ENCODE measurements at regions not wholly inside any gene's neighbourhood (a gene's known extent, or its start where the extent isn't known, plus 50 kb on each side); places are given as distances from the start of the nearest gene placed in this dataset.

- no peak for DNase-seq (ENCODE audit: low read depth in 2 of 2)
Observed at GRCh38 chr10:123454987-123455386, 211.2 kb upstream of the GPR26 start.

DNA sequence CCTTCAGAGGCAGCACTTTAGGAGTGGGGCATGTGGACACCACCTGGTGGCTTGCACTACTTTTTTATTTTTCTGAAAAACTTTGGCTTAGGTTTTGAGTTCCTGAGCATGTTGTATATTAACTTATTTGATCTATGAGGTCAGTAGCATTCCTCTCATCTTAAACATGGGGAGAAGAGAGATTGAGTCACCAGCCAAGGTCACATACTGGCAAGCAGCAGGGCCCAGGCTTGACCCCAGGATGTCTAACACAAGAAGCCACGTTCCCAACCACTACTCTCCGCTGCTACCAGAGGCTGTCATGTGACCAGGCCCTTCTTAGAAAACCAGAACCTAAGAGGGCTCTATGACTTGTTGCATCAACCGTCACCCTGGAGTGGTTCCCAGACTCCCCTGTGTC, 210.3 kb upstream of the GPR26 start:
- no peak for DNase-seq (ENCODE audit: low read depth in 2 of 2)

- no peak for DNase-seq (ENCODE audit: low read depth in 2 of 2)
Observed at GRCh38 chr10:123458933-123459332, 207.2 kb upstream of the GPR26 start.

DNA sequence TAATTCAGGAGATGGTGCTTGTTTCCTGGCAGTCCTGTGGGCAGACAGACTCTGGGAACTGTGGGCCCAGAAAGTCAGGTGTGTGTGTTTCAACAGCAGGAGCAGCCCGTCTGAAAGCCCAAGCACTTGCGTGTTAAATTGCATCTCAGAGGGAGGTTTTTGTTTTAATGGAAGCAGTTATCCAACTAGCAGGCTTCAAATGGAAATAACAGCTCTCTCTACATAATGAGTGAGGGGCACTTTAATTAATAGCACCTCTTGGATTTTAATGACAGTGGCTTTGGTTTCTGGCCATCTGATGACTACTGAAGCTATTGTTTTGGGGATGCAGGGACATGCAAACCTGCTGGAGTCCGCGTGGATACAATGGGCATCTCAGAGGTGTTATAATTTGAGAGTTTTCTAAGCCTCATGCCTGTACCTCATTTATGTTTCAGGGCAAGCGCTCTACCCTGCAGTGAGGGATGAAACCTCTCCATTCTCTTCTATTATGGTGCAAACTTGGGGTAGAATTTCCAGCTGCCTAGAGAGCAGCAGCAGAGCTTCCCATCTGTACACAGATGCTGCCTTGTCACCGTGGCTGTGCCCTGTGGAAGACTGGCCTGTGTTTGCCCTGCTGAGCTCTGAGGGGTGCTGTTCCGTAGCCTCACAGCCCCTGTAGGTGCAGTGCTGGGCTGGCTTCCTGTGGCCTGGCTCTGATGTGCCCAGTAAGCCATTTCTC, 206.6 kb upstream of the GPR26 start:
- no peak for DNase-seq (ENCODE audit: low read depth in 2 of 2)

GRCh38 chr10:123462246-123462645, 203.9 kb upstream of the GPR26 start:
- no peak for DNase-seq (ENCODE audit: low read depth in 2 of 2)

DNA sequence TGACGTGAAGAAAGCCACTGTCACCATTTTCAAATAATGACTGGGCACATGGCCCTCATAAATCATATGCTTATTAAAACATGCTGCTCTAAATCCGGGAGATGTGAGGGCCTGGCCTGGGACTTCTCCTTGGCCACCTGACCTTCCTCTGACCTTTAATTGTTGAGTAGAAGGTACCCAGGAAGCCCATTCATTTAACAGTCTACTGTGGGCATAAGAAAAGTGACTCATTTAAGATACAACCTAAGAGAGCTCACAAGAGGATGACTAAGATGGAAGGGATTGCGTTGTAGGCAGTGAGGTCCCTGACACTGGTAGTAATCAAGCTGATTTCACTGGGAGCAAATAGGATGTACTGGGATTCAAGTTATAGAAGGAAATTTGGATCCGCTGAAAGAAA, 203.4 kb upstream of the GPR26 start:
- DNase-seq (ENCODE audit: low read depth in 2 of 2), result no peak

- no peak for DNase-seq (ENCODE audit: low read depth in 2 of 2)
Observed at GRCh38 chr10:123463181-123463580, 203.0 kb upstream of the GPR26 start.

GRCh38 chr10:123463698-123464097, 202.5 kb upstream of the GPR26 start:
- DNase-seq (ENCODE audit: low read depth in 2 of 2), result no peak

- DNase-seq (ENCODE audit: low read depth in 2 of 2), result no peak
Observed at GRCh38 chr10:123464430-123465323, 201.5 kb upstream of the GPR26 start.

DNA sequence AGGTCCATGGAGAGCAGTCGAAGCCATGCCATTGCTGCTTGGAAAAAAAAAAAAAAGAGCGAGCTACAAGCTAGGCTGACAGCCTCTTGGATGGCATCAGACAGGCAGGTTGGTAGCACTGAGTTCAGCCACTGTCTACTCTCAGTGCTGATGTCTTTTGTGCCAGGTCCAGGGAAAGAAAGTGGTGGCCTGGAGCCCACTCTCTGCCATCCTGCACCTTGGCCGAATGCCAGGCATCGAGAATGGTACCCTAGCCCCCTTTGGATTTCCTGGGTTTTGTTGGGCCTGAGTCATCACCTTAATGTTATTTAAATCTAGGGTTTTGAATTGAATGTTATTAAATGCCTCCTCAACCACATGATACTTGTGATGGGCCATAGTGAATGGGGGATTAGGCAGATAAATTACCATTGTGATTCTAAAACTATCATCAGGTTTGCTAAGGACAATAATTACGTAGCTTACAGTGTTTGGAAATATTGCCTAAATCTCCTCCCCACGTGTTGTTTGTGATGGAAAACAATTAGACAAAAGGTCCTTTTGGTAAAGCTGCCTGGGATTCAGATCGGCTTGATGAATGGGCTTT, 195.7 kb upstream of the GPR26 start:
- DNase-seq (ENCODE audit: low read depth in 2 of 2), result no peak

- no peak for DNase-seq (ENCODE audit: low read depth in 2 of 2)
Observed at GRCh38 chr10:123471811-123472210, 194.3 kb upstream of the GPR26 start.

GRCh38 chr10:123472606-123473005, 193.5 kb upstream of the GPR26 start:
- DNase-seq (ENCODE audit: low read depth in 2 of 2), result no peak

DNA sequence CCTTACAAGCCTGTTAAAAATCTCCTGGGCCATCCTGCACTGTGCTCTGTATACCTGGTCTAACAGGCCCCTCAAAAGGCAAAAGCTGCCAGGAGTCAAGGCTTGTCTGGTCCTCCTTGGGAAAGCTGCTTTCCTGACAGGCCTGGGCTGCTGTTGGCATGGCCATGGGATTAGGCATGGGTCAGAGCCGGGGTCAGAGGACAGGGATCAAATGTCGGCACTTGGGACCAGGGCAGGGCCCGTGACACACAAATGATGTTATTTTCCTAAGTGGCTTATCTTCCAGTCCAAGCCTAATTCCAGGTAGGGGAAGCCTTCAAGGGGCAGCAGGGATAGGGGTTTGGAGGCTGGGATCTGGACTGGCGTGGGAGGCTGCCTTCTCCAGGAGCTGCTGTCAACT, 191.5 kb upstream of the GPR26 start:
- no peak for DNase-seq (ENCODE audit: low read depth in 2 of 2)

- DNase-seq (ENCODE audit: low read depth in 2 of 2), result no peak
Observed at GRCh38 chr10:123475466-123475865, 190.7 kb upstream of the GPR26 start.

- no peak for DNase-seq (ENCODE audit: low read depth in 2 of 2)
Observed at GRCh38 chr10:123478116-123478515, 188.0 kb upstream of the GPR26 start.

DNA sequence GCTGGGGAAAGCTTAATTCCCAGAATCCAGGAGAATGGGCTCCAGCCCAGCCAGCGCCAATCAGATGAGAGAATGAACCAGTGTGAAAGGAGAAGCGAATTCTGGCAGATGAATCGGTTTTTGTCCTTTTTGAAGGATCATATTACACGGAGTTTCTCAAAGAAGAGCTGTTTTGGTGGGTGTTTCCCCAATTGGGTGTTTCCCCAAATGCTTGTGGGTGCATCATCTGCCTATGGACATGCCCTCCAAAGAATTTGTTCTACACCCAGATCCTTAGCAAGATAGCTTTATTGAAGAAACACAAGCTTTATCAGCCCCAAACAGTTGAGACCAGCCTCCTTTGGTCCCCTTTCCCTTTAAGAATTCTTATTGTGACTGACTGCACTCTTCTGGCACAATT, 186.5 kb upstream of the GPR26 start:
- no peak for DNase-seq (ENCODE audit: low read depth in 2 of 2)

- no peak for DNase-seq (ENCODE audit: low read depth in 2 of 2)
Observed at GRCh38 chr10:123480344-123480743, 185.8 kb upstream of the GPR26 start.

DNA sequence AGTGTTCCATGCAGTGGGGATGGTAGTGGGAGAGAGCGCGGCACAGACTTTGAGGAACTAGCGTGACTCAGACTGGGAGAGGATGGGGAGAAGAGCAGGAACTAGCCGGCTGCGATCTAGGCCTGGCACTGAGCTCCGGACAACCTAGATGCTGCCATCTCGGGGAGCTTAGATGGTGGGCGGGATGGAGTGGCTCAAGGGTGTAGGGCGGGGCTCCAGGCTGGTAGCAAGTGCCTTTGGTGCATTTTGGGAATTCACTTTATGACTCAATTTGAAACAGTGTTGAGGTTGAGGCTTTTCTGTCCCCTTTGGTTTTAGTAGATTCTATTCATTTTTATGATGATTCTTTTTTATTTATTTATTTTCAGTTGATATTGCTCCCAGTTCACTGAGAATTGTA, 185.3 kb upstream of the GPR26 start:
- DNase-seq (ENCODE audit: low read depth in 2 of 2), result no peak

DNA sequence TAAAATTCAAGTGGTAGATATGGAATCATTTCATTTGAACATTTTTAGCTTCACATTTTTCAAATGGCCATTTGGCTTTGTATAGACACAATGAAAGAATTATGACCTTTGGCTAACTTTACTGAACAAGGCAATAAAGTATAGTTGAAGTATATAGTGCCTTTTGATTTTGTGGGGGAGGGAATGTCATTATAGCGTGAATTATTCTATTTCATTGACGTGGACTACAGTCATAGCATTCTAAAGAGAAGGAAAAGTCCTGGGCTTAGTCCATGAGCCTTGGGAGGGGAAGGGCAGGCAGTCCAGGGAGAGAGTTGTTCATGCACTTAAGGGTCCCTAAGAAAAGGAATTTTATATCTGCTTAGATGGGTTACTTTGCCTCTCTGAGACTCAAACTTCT, 181.4 kb upstream of the GPR26 start:
- no peak for DNase-seq (ENCODE audit: low read depth in 2 of 2)

GRCh38 chr10:123485341-123485960, 180.7 kb upstream of the GPR26 start:
- no peak for DNase-seq (ENCODE audit: low read depth in 2 of 2)

DNA sequence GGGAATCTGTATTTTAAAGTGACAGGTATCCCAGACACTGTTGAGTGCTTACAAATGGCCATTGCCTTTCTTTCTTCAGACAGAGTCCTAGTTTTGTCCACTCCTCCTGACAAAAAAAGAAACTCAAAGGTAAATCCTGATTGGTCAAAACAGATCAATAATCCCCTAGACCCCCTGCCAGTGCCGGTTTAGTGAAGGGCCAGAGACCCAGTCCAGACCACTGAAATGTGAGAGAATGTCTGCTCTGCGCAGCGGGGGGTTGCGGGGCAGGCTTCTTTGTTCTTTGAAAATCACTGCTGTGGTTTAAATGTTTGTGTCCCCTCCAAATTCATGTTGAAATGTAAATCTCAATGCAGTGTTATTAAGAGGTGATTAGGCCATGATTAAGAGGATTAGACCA, 177.7 kb upstream of the GPR26 start:
- DNase-seq (ENCODE audit: low read depth in 2 of 2), result no peak

DNA sequence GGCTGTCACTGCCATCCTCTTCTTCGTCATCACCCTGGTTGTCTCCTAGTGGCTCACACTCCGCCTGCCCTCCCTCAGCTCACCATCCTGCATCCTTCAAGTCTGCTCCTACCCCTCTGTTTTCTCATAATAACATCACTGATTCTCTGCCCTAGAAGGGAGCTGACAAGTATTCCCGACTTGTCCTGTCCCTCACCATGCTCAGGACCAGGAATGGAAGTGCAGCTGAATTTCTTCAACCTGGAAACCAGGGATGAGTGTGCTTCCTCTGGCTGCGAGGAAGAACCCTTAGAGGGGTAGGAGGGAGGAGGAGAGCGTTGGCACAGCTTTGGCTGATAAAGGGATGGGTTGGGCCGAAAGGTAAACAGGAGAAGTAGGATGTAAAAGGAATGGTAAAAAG, 174.8 kb upstream of the GPR26 start:
- no peak for DNase-seq (ENCODE audit: low read depth in 2 of 2)

Measured in fibroblast of skin of left quadriceps (primary cell).